ENCODE measurements at regions not wholly inside any gene's neighbourhood (a gene's known extent, or its start where the extent isn't known, plus 50 kb on each side); places are given as distances from the start of the nearest gene placed in this dataset.

DNA sequence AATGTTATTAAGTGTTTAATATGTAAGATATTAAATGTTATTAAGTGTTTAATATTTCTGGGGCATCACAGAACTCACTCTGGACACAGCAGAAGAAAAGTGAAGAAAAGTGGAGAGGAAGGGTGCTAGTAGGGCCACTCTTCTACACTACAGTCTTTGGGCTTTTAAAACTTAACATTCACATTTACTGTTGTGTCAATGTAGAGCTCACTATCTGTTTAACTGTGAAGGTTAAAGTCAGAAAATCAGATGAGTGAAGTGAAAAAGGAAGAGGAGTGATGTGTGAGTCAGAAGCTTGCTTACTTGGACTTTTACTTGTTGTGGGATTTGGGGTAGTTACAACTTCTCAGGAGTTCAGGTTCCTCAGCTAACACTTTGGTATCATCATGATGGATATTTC, 145.3 kb upstream of the DNAJC19 start:
- TF ChIP-seq, protein P1, sequence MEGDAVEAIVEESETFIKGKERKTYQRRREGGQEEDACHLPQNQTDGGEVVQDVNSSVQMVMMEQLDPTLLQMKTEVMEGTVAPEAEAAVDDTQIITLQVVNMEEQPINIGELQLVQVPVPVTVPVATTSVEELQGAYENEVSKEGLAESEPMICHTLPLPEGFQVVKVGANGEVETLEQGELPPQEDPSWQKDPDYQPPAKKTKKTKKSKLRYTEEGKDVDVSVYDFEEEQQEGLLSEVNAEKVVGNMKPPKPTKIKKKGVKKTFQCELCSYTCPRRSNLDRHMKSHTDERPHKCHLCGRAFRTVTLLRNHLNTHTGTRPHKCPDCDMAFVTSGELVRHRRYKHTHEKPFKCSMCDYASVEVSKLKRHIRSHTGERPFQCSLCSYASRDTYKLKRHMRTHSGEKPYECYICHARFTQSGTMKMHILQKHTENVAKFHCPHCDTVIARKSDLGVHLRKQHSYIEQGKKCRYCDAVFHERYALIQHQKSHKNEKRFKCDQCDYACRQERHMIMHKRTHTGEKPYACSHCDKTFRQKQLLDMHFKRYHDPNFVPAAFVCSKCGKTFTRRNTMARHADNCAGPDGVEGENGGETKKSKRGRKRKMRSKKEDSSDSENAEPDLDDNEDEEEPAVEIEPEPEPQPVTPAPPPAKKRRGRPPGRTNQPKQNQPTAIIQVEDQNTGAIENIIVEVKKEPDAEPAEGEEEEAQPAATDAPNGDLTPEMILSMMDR (IDR thresholded peaks at IDR 0.05; ENCODE audit: borderline replicate concordance, extremely low read depth, insufficient read depth): no peak
- DNase-seq (no peak), FAIRE-seq (no peak)
- peaks cover 0 to 4% (median 0%) of the 10 kb centered on the region in 3 donors for H3K9me3 ChIP-seq (ENCODE audit: control insufficient read depth in 2 of 3, insufficient read depth in 1 of 3, low read length in 3 of 3)
- no peak overlapping the region for H3K27ac ChIP-seq (ENCODE audit: low read depth in 2 of 2, low read length in 2 of 2)
- H3K27me3 ChIP-seq (ENCODE audit: control insufficient read depth, insufficient read depth, low read length): no peaks in the 10 kb centered on the region
- no peaks in the 10 kb centered on the region for H3K4me1 ChIP-seq (ENCODE audit: control insufficient read depth in 2 of 3, insufficient read depth in 2 of 3, low read depth in 1 of 3, low read length in 3 of 3)
- intact Hi-C loops (cut with DNase I): no loop called here
- H3K36me3 ChIP-seq (ENCODE audit: control insufficient read depth in 2 of 3, insufficient read depth in 3 of 3, low read length in 3 of 3): no peaks in the 10 kb centered on the region
- H3K9ac ChIP-seq (ENCODE audit: low read length in 3 of 3): no peak overlapping the region
- H3K4me3 ChIP-seq (ENCODE audit: low read length in 3 of 3): no peak overlapping the region

DNA sequence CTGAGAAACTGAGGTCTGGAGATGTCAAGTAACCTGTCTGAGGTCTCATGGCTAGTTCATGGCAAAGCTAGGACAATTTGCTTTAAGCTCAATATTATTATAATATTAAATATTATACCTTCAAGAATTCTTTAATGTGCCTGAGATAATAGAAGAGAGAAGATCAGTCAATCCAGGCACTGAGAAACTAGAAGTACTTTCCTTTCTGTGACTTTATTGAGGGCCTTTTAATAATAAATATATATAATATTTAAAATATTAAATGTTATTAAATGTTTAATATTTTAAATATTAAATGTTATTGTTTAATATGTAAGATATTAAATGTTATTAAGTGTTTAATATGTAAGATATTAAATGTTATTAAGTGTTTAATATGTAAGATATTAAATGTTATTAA, 144.3 kb upstream of the DNAJC19 start:
- FAIRE-seq: no peak

DNA sequence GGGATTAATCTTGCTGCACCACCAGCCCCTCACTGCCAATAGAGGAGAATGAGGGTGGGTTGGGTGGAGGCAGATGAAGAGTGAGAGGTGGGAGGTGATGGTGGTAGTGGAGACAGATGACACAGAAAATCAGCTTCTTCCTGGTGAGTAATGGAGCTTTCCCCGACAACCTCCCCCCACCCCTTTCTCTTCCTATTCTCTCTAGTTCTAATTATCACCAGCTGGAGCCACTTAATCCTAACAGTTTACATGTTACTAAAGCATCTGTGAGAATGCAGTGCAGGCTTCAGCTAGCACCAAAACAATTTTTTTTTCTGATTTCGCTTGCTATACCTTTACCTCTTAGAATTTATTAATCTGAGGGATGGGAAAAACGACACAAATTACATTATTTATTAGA, 116.1 kb upstream of the DNAJC19 start:
- H3K9ac ChIP-seq (ENCODE audit: low read length in 3 of 3): no peak overlapping the region
- intact Hi-C loops (cut with DNase I): no loop called here
- H3K27me3 ChIP-seq (ENCODE audit: control insufficient read depth, insufficient read depth, low read length): no peaks in the 10 kb centered on the region
- no peaks in the 10 kb centered on the region for H3K36me3 ChIP-seq (ENCODE audit: control insufficient read depth in 2 of 3, insufficient read depth in 3 of 3, low read length in 3 of 3)
- FAIRE-seq: no peak
- no peak for DNase-seq
- H3K4me3 ChIP-seq (ENCODE audit: low read length in 3 of 3): no peak overlapping the region
- no peak overlapping the region for H3K27ac ChIP-seq (ENCODE audit: low read depth in 2 of 2, low read length in 2 of 2)
- peaks cover 0 to 2% (median 0%) of the 10 kb centered on the region in 3 donors for H3K9me3 ChIP-seq (ENCODE audit: control insufficient read depth in 2 of 3, insufficient read depth in 1 of 3, low read length in 3 of 3)
- no peaks in the 10 kb centered on the region for H3K4me1 ChIP-seq (ENCODE audit: control insufficient read depth in 2 of 3, insufficient read depth in 2 of 3, low read depth in 1 of 3, low read length in 3 of 3)
- TF ChIP-seq, protein P1 (IDR thresholded peaks at IDR 0.05; ENCODE audit: borderline replicate concordance, extremely low read depth, insufficient read depth): no peak

More for the DNA sequence above, 144.3 kb upstream of the DNAJC19 start:
- Histone ChIP-seq H3K27me3 (ENCODE audit: control insufficient read depth, insufficient read depth, low read length) (no peaks in the 10 kb centered on the region), H3K27ac (ENCODE audit: low read depth in 2 of 2, low read length in 2 of 2) (no peak overlapping the region), H3K4me1 (ENCODE audit: control insufficient read depth in 2 of 3, insufficient read depth in 2 of 3, low read depth in 1 of 3, low read length in 3 of 3) (no peaks in the 10 kb centered on the region), H3K9me3 (ENCODE audit: control insufficient read depth in 2 of 3, insufficient read depth in 1 of 3, low read length in 3 of 3) (peaks cover 0 to 4% (median 0%) of the 10 kb centered on the region in 3 donors), H3K9ac (ENCODE audit: low read length in 3 of 3) (no peak overlapping the region), H3K4me3 (ENCODE audit: low read length in 3 of 3) (no peak overlapping the region), H3K36me3 (ENCODE audit: control insufficient read depth in 2 of 3, insufficient read depth in 3 of 3, low read length in 3 of 3) (no peaks in the 10 kb centered on the region)
- intact Hi-C loops (cut with DNase I): no loop called here
- TF ChIP-seq, protein P1 (IDR thresholded peaks at IDR 0.05; ENCODE audit: borderline replicate concordance, extremely low read depth, insufficient read depth): no peak
- DNase-seq: no peak

DNA sequence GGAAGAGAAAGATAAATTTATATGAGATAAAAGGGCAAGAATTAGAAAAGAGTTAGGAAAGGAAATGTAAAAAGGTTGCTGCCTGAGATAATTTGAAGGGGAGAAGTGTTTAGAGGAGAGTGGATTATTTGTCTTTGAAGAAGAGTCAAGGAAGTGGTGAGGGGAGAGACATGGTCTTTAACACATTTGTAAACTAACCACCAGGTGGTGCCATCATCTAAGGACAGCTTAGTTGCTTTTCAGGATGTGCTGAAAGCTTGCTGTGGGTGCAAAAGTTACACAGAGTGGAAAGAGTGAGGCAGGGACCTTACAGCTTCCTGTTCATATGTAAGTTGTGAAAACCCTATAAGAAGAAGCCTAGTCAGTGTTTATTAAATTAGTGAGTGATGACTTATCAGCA, 114.1 kb upstream of the DNAJC19 start:
- FAIRE-seq (no peak), DNase-seq (no peak)
- Histone ChIP-seq H3K9me3 (ENCODE audit: control insufficient read depth in 2 of 3, insufficient read depth in 1 of 3, low read length in 3 of 3) (peaks cover 0 to 2% (median 0%) of the 10 kb centered on the region in 3 donors), H3K27ac (ENCODE audit: low read depth in 2 of 2, low read length in 2 of 2) (no peak overlapping the region), H3K36me3 (ENCODE audit: control insufficient read depth in 2 of 3, insufficient read depth in 3 of 3, low read length in 3 of 3) (no peaks in the 10 kb centered on the region), H3K27me3 (ENCODE audit: control insufficient read depth, insufficient read depth, low read length) (no peaks in the 10 kb centered on the region), H3K9ac (ENCODE audit: low read length in 3 of 3) (no peak overlapping the region), H3K4me3 (ENCODE audit: low read length in 3 of 3) (no peak overlapping the region), H3K4me1 (ENCODE audit: control insufficient read depth in 2 of 3, insufficient read depth in 2 of 3, low read depth in 1 of 3, low read length in 3 of 3) (no peaks in the 10 kb centered on the region)
- TF ChIP-seq, protein P1 (IDR thresholded peaks at IDR 0.05; ENCODE audit: borderline replicate concordance, extremely low read depth, insufficient read depth): no peak
- intact Hi-C loops (cut with DNase I): no loop called here

Measured in kidney (tissue), 13 donors.